Lower leg skin (tissue), 3 donors: ENCODE measurements at regions not wholly inside any gene's neighbourhood (a gene's known extent, or its start where the extent isn't known, plus 50 kb on each side); places are given as distances from the start of the nearest gene placed in this dataset.

Experiments used
- CTCF ChIP-seq, 3 donors: fragments of 450-650 bp; IDR thresholded peaks; one replicate each; pipeline ENCODE4 v1.5.1; 2016; ENCODE audit warnings: antibody characterized with exemption in 3 of 3, mild to moderate bottlenecking in 3 of 3, moderate library complexity in 2 of 3
- POLR2A ChIP-seq, 2 donors: fragments of 450-650 bp; IDR thresholded peaks; one replicate each; pipeline ENCODE4 v1.6.1; 2016 to 2017; ENCODE audit warnings: antibody characterized with exemption in 2 of 2, mild to moderate bottlenecking in 1 of 2, moderate library complexity in 1 of 2

DNA sequence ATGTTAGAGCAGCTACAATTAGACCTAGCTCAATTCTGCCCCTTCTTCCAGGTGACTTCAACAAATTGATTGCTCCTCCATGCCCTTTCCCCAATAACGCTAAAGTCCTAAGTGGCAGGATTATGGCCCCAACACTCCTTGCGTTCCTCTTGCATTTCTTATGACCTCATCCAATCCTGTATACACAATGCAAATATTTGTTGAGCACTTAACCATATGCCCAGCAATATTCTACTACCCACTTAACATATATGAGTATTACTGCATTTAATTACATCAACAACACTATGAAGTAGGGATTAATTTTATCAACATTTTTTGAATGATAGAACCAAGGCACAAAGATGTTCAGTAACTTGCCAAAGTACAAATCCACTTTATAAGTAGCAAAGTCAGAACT is 54.2 kb upstream of the ACVR2A start:
- TF ChIP-seq POLR2A (IDR thresholded peaks at IDR 0.05) = no peak
- no peak for TF ChIP-seq CTCF (IDR thresholded peaks at IDR 0.05)
